ENCODE measurements at regions not wholly inside any gene's neighbourhood (a gene's known extent, or its start where the extent isn't known, plus 50 kb on each side); places are given as distances from the start of the nearest gene placed in this dataset.
"Not testable (repeated sequence)": the region's sequence is repeated elsewhere in the genome, so short reads cannot be mapped to it uniquely, and the experiment has no call there.

GRCh38 chr13:67554286-67554685 is 324.1 kb upstream of the PCDH9 start:
- no peak for DNase-seq (ENCODE audit: low read depth)

GRCh38 chr13:67549331-67549730 is 319.2 kb upstream of the PCDH9 start:
- DNase-seq (ENCODE audit: low read depth) = no peak

- no peak for DNase-seq (ENCODE audit: low read depth)
Measured at GRCh38 chr13:67538906-67539305, 308.8 kb upstream of the PCDH9 start.

GRCh38 chr13:67520886-67521285 is 290.8 kb upstream of the PCDH9 start:
- no peak for DNase-seq (ENCODE audit: low read depth)

GRCh38 chr13:67519356-67519755 is 289.2 kb upstream of the PCDH9 start:
- DNase-seq (ENCODE audit: low read depth) = no peak

- no peak for DNase-seq (ENCODE audit: low read depth)
Measured at GRCh38 chr13:67518785-67519184, 288.6 kb upstream of the PCDH9 start.

GRCh38 chr13:67515895-67516294 is 285.8 kb upstream of the PCDH9 start:
- peak; percentile 15 for DNase-seq (ENCODE audit: low read depth)

GRCh38 chr13:67509018-67509417 is 278.9 kb upstream of the PCDH9 start:
- DNase-seq (ENCODE audit: low read depth) = no peak

GRCh38 chr13:67508275-67508674 is 278.1 kb upstream of the PCDH9 start:
- DNase-seq (ENCODE audit: low read depth) = not testable (repeated sequence)

- DNase-seq (ENCODE audit: low read depth) = no peak
Measured at GRCh38 chr13:67506407-67506806, 276.3 kb upstream of the PCDH9 start.

- DNase-seq (ENCODE audit: low read depth) = no peak
Measured at GRCh38 chr13:67505376-67505775, 275.2 kb upstream of the PCDH9 start.

GRCh38 chr13:67498948-67499347 is 268.8 kb upstream of the PCDH9 start:
- DNase-seq (ENCODE audit: low read depth) = no peak

GRCh38 chr13:67493835-67494234 is 263.7 kb upstream of the PCDH9 start:
- no peak for DNase-seq (ENCODE audit: low read depth)

GRCh38 chr13:67489016-67489415 is 258.9 kb upstream of the PCDH9 start:
- DNase-seq (ENCODE audit: low read depth) = no peak

- DNase-seq (ENCODE audit: low read depth) = no peak
Measured at GRCh38 chr13:67481445-67481844, 251.3 kb upstream of the PCDH9 start.

- no peak for DNase-seq (ENCODE audit: low read depth)
Measured at GRCh38 chr13:67474115-67474514, 244.0 kb upstream of the PCDH9 start.

GRCh38 chr13:67469623-67470022 is 239.5 kb upstream of the PCDH9 start:
- DNase-seq (ENCODE audit: low read depth) = no peak

GRCh38 chr13:67466569-67466968 is 236.4 kb upstream of the PCDH9 start:
- no peak for DNase-seq (ENCODE audit: low read depth)

GRCh38 chr13:67464154-67464553 is 234.0 kb upstream of the PCDH9 start:
- DNase-seq (ENCODE audit: low read depth) = no peak

GRCh38 chr13:67462098-67462497 is 232.0 kb upstream of the PCDH9 start:
- DNase-seq (ENCODE audit: low read depth) = no peak

GRCh38 chr13:67452526-67452925 is 222.4 kb upstream of the PCDH9 start:
- not testable (repeated sequence) for DNase-seq (ENCODE audit: low read depth)

GRCh38 chr13:67445436-67445835 is 215.3 kb upstream of the PCDH9 start:
- DNase-seq (ENCODE audit: low read depth) = no peak

- no peak for DNase-seq (ENCODE audit: low read depth)
Measured at GRCh38 chr13:67443923-67444322, 213.8 kb upstream of the PCDH9 start.

- no peak for DNase-seq (ENCODE audit: low read depth)
Measured at GRCh38 chr13:67440236-67440975, 210.3 kb upstream of the PCDH9 start.

Data from HS-5 (cell line).